Mucosa of stomach (tissue), 1 donor: ENCODE measurements at regions not wholly inside any gene's neighbourhood (a gene's known extent, or its start where the extent isn't known, plus 50 kb on each side); places are given as distances from the start of the nearest gene placed in this dataset.
"Not testable (repeated sequence)": the region's sequence is repeated elsewhere in the genome, so short reads cannot be mapped to it uniquely, and the experiment has no call there.

Experiments
- H3K27me3 ChIP-seq: one replicate; pipeline ENCODE4 v1.7.0; 2013; ENCODE audit warnings: mild to moderate bottlenecking, low read length; ENCODE audit not compliant: control insufficient read depth, insufficient read depth
- H3K36me3 ChIP-seq: one replicate; pipeline ENCODE4 v1.7.0; 2013; ENCODE audit warnings: low read length; ENCODE audit not compliant: control insufficient read depth, insufficient read depth
- H3K4me1 ChIP-seq: one replicate; pipeline ENCODE4 v1.7.0; 2013; ENCODE audit warnings: mild to moderate bottlenecking, low read length; ENCODE audit not compliant: control insufficient read depth, insufficient read depth
- H3K4me3 ChIP-seq: one replicate; pipeline ENCODE4 v1.7.0; 2013; ENCODE audit warnings: low read length
- H3K9ac ChIP-seq: one replicate; pipeline ENCODE4 v1.7.0; 2013; ENCODE audit warnings: mild to moderate bottlenecking, low read length, moderate library complexity
- H3K9me3 ChIP-seq: one replicate; pipeline ENCODE4 v1.7.0; 2013; ENCODE audit warnings: mild to moderate bottlenecking, low read length, moderate library complexity; ENCODE audit not compliant: control insufficient read depth
- donor health status: Pancreatic carcinoma.

DNA sequence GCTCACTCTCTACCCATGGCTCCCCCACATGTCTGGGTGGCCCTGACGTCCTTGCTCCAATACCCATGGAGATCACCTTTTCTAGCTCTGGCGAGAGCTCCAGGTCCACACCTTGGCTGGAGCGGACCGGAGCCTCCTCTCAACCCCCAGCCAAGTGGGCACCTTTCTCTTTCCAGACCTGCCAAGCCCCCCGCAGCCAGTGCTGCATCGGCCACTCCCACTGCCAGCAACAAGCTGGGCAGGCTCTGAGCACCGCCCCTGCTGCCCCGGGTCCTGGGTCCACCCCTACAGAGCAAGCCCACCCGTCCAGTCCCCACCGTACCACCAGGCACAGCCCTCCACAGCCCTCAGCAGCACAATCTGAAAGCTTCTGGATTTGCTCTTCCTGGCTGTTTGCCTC lies 98.2 kb upstream of the C14orf180 start:
- Histone ChIP-seq H3K9me3 (no peaks in the 10 kb centered on the region), H3K9ac (no peak overlapping the region), H3K4me1 (no peaks in the 10 kb centered on the region), H3K27me3 (no peaks in the 10 kb centered on the region), H3K4me3 (no peak overlapping the region), H3K36me3 (no peaks in the 10 kb centered on the region)

- not testable (repeated sequence) for H3K36me3 ChIP-seq, H3K4me3 ChIP-seq, H3K27me3 ChIP-seq, H3K4me1 ChIP-seq, H3K9ac ChIP-seq, H3K9me3 ChIP-seq
These were observed 97.5 kb upstream of the C14orf180 start for GRCh38 chr14:104482017-104482416.

GRCh38 chr14:104486222-104486923 lies 93.2 kb upstream of the C14orf180 start:
- Histone ChIP-seq H3K27me3 (peaks cover 3% of the 10 kb centered on the region), H3K9ac (no peak overlapping the region), H3K36me3 (no peaks in the 10 kb centered on the region), H3K4me1 (no peaks in the 10 kb centered on the region), H3K9me3 (no peaks in the 10 kb centered on the region), H3K4me3 (no peak overlapping the region)

DNA sequence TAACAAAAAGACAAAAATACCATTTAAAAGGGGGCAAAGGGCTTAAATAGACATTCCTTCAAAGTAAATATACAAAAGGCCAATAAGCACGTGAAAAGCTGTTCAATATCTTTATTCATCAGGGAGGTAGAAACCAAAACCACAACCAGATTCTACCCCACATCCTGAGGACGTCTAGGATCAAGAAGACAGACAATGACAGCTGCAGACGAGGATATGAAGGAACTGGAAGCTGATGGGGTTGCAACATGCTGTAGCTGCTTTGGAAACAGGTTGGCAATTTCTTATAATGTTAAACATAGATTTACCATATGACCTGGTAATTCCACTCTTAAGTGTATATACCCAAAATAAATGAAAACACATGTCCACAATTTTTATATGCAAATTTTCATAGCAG lies 85.1 kb upstream of the C14orf180 start:
- Histone ChIP-seq H3K4me3 (no peak overlapping the region), H3K9me3 (no peaks in the 10 kb centered on the region), H3K27me3 (no peaks in the 10 kb centered on the region), H3K4me1 (no peaks in the 10 kb centered on the region), H3K36me3 (no peaks in the 10 kb centered on the region), H3K9ac (no peak overlapping the region)

GRCh38 chr14:104496095-104496494 lies 83.5 kb upstream of the C14orf180 start:
- no peaks in the 10 kb centered on the region for H3K4me1 ChIP-seq
- no peak overlapping the region for H3K9ac ChIP-seq
- no peak overlapping the region for H3K4me3 ChIP-seq
- H3K27me3 ChIP-seq = no peaks in the 10 kb centered on the region
- no peaks in the 10 kb centered on the region for H3K36me3 ChIP-seq
- H3K9me3 ChIP-seq = no peaks in the 10 kb centered on the region

DNA sequence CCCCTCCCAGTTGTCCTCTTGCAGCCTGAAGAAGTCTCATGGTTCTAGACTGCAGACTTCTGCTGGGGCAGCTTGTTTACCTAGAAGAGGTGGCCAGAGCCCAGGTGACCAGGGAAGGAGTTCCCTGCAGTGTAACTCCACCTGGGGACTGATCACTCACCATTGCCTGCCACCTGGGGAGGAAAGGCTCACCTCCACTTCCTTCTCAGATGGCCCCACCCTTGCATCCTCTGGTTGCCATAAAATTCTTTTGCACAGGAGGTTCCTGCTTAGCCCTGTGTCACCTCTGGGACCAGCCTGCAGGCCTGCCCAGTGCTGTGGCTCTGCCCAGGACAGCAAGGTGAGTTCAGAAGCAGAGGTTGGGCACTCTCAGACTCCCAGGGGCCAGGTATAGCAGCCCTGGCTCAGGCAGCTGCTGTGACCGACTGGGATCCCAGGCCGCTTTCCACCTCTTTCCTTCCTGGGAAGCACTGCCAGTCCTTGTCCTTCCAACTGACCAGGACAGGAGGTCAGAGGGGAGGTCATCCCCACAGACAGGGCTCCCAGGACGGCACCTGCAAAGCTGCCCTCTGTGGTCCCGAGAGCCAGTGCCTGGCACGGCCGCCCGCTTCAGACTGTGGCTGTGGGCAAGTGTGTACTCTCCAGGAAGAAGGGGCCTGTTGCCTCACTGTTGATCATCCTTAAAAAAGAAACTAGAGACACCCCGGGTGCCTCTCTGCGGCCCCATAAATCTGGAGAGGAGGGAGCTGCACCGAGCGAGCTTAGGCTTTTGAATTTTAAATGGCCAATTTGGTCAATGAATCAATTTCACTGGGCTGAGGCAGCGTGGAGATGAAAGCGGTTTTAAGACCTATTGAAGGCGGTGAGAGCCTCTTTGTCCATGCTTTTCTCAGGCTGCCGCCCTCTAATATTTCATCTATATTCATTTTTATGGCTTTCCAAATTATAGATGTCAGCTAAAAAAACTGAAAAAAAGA lies 79.5 kb upstream of the C14orf180 start:
- Histone ChIP-seq H3K4me3 (no peak overlapping the region), H3K9me3 (no peaks in the 10 kb centered on the region), H3K4me1 (no peaks in the 10 kb centered on the region), H3K27me3 (no peaks in the 10 kb centered on the region), H3K9ac (no peak overlapping the region), H3K36me3 (no peaks in the 10 kb centered on the region)

GRCh38 chr14:104502060-104502459 lies 77.5 kb upstream of the C14orf180 start:
- no peaks in the 10 kb centered on the region for H3K4me1 ChIP-seq
- no peaks in the 10 kb centered on the region for H3K27me3 ChIP-seq
- no peak overlapping the region for H3K4me3 ChIP-seq
- H3K36me3 ChIP-seq = no peaks in the 10 kb centered on the region
- H3K9me3 ChIP-seq = no peaks in the 10 kb centered on the region
- H3K9ac ChIP-seq = no peak overlapping the region

DNA sequence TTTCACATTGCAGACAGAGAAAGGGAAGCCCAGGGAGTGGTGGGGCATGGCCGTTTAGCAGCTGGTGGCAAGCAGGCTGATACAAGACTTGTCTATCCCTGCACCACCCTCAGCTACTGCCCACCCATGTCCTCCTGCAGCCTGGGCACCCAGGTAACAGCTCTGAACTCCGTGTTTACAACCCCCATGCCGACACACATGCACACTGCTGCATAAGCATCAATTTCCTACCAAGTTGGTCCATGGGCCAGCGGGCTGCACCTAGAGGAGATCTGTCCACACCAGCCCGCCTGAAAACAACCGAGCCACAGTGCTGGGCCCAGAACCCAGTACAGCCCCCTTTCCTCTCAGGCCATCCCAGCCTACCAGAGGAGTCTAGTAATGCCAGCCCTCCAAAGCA lies 75.9 kb upstream of the C14orf180 start:
- no peaks in the 10 kb centered on the region for H3K9me3 ChIP-seq
- no peaks in the 10 kb centered on the region for H3K36me3 ChIP-seq
- H3K4me3 ChIP-seq = no peak overlapping the region
- H3K4me1 ChIP-seq = no peaks in the 10 kb centered on the region
- H3K27me3 ChIP-seq = no peaks in the 10 kb centered on the region
- no peak overlapping the region for H3K9ac ChIP-seq

- no peaks in the 10 kb centered on the region for H3K27me3 ChIP-seq
- H3K36me3 ChIP-seq = no peaks in the 10 kb centered on the region
- H3K4me1 ChIP-seq = no peaks in the 10 kb centered on the region
- no peak overlapping the region for H3K4me3 ChIP-seq
- H3K9me3 ChIP-seq = no peaks in the 10 kb centered on the region
- no peak overlapping the region for H3K9ac ChIP-seq
These were observed 75.3 kb upstream of the C14orf180 start for GRCh38 chr14:104504172-104504735.

- H3K36me3 ChIP-seq = no peaks in the 10 kb centered on the region
- H3K4me3 ChIP-seq = no peak overlapping the region
- H3K27me3 ChIP-seq = no peaks in the 10 kb centered on the region
- H3K4me1 ChIP-seq = no peaks in the 10 kb centered on the region
- no peak overlapping the region for H3K9ac ChIP-seq
- H3K9me3 ChIP-seq = no peaks in the 10 kb centered on the region
These were observed 74.2 kb upstream of the C14orf180 start for GRCh38 chr14:104505085-104506074.

GRCh38 chr14:104506461-104507253 lies 72.9 kb upstream of the C14orf180 start:
- no peaks in the 10 kb centered on the region for H3K9me3 ChIP-seq
- H3K4me1 ChIP-seq = no peaks in the 10 kb centered on the region
- no peaks in the 10 kb centered on the region for H3K27me3 ChIP-seq

More at GRCh38 chr14:104506461-104507253, 72.9 kb upstream of the C14orf180 start:
- Histone ChIP-seq H3K9ac (no peak overlapping the region), H3K36me3 (no peaks in the 10 kb centered on the region), H3K4me3 (no peak overlapping the region)
